Endodermal cell (in vitro differentiated cells): ENCODE measurements at regions not wholly inside any gene's neighbourhood (a gene's known extent, or its start where the extent isn't known, plus 50 kb on each side); places are given as distances from the start of the nearest gene placed in this dataset.
A peak's percentile ranks its signal among the peaks of the same experiment; 100 is the strongest.

ENCODE experiments used
- DNase-seq: peaks from one replicate; pipeline ENCODE4 v3.0.0-alpha.2; 2017
- H3K27ac ChIP-seq: 2 replicates; pipeline ENCODE4 v1.5.1; 2013; ENCODE audit warnings: mild to moderate bottlenecking, low read depth, low read length, moderate library complexity
- H3K27me3 ChIP-seq: 2 replicates; pipeline ENCODE4 v1.6.1; 2013; ENCODE audit warnings: mild to moderate bottlenecking, low read length, moderate library complexity; ENCODE audit not compliant: insufficient read depth, control insufficient read depth, poor library complexity, severe bottlenecking
- H3K36me3 ChIP-seq: 2 replicates; pipeline ENCODE4 v1.7.0; 2013; ENCODE audit warnings: mild to moderate bottlenecking, low read length, moderate library complexity; ENCODE audit not compliant: control insufficient read depth, insufficient read depth
- H3K4me1 ChIP-seq: one replicate; pipeline ENCODE4 v1.7.0; 2013; ENCODE audit warnings: low read length; ENCODE audit not compliant: control insufficient read depth, insufficient read depth
- H3K4me3 ChIP-seq: 2 replicates; pipeline ENCODE4 v1.5.1; 2013; ENCODE audit warnings: mild to moderate bottlenecking, low read length, moderate library complexity
- H3K9ac ChIP-seq: 2 replicates; pipeline ENCODE4 v1.6.1; 2013; ENCODE audit warnings: mild to moderate bottlenecking, low read length, moderate library complexity; ENCODE audit not compliant: poor library complexity, severe bottlenecking; ENCODE audit errors: extremely low read depth
- H3K9me3 ChIP-seq: 2 replicates; pipeline ENCODE4 v1.6.1; 2013; ENCODE audit warnings: mild to moderate bottlenecking, low read length, moderate library complexity; ENCODE audit not compliant: control insufficient read depth
- H3K27ac Mint-ChIP-seq: 2 replicates; pipeline ENCODE4 v1.8.0; 2020; ENCODE audit warnings: mixed read lengths
- H3K27me3 Mint-ChIP-seq: 2 replicates; pipeline ENCODE4 v1.8.0; 2021; ENCODE audit warnings: mild to moderate bottlenecking, mixed read lengths; ENCODE audit not compliant: insufficient read depth
- H3K36me3 Mint-ChIP-seq: 2 replicates; pipeline ENCODE4 v1.8.0; 2020; ENCODE audit warnings: low read depth, mixed read lengths
- H3K4me1 Mint-ChIP-seq: 2 replicates; pipeline ENCODE4 v1.8.0; 2020; ENCODE audit warnings: mixed read lengths
- H3K4me3 Mint-ChIP-seq: 2 replicates; pipeline ENCODE4 v1.8.0; 2020; ENCODE audit warnings: mild to moderate bottlenecking, moderate library complexity, mixed read lengths
- H3K9me3 Mint-ChIP-seq: 2 replicates; pipeline ENCODE4 v1.8.0; 2020; ENCODE audit warnings: mild to moderate bottlenecking, mixed read lengths
- CTCF ChIP-seq: fragments of 200-600 bp; sonication (generic); conservative IDR thresholded peaks from 2 replicates; pipeline ENCODE4 v1.5.0; 2021; ENCODE audit warnings: antibody characterized with exemption, mild to moderate bottlenecking
- WGBS, 2 experiments: methylation state at CpG; one replicate each; pipeline versions ENCODE4 v1.1.5 to v1.1.7; 2013; ENCODE audit warnings: missing lambda C conversion rate in 2 of 2, mixed read lengths in 1 of 2; ENCODE audit not compliant: insufficient coverage in 1 of 2, insufficient read length in 1 of 2; 5-methylcytosine and 5-hydroxymethylcytosine counted together

GRCh38 chr5:17401470-17402288 lies 96.4 kb upstream of the TAF11L2 start:
- peak overlapping the region; percentile 82 for H3K27ac Mint-ChIP-seq
- H3K4me3 Mint-ChIP-seq: peak overlapping the region; percentile 37
- no peaks in the 10 kb centered on the region for H3K36me3 ChIP-seq
- DNase-seq: peak; percentile 68
- peaks cover 6% of the 10 kb centered on the region for H3K9me3 Mint-ChIP-seq
- H3K9ac ChIP-seq: peak overlapping the region; percentile 63
- peaks cover 53% of the 10 kb centered on the region for H3K27me3 Mint-ChIP-seq
- peaks cover 4% of the 10 kb centered on the region for H3K9me3 ChIP-seq
- peaks cover 24% of the 10 kb centered on the region for H3K4me1 ChIP-seq
- H3K27me3 ChIP-seq: peaks cover 4% of the 10 kb centered on the region
- no peak for TF ChIP-seq CTCF
- H3K4me3 ChIP-seq: peak overlapping the region; percentile 56
- no peaks in the 10 kb centered on the region for H3K36me3 Mint-ChIP-seq
- H3K27ac ChIP-seq: peak overlapping the region; percentile 38
- peaks cover 47% of the 10 kb centered on the region for H3K4me1 Mint-ChIP-seq
- 6% methylated on average over 5 to 9 of the region's 9 CpGs for WGBS, 2 experiments

DNA sequence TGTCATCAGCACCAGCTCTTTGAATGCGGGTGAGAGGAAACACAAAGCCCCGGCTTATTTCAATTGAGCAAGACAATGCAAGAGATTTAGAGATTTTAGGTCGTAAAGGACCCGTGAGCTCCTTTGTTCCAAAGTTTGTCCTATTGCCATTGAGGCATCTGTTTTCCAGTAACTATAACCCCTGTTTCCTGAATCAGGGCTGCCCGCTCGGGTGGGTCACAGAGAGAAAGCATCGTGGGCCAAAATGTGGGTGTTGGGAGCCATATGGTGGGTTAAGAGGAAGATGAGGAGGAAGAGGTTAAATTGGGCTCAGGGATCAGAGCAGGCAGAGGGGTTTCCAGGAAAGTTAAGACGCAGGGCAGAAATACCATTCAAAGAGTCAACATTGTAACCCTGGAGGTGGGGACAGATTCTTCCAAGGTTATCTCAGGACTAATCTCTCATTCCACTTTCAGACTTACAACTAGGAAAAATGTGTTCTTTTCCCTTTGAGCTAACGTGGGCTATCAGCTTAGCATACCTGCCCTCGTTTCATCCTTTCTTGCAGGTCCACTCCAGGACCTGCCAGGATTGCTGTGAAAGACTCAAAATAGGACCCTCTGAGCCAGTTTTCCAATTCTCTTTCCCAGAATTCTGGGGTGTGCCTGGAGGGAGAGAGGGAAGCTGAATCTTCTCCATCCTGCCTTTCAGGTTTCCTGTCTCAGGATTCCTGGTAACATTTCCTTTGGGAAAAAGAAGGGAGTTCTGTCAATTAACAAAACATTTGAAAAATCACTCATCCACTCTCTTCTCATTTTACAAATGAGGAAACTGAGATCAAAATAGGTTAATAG lies 95.5 kb upstream of the TAF11L2 start:
- H3K4me3 Mint-ChIP-seq: peak overlapping the region; percentile 37
- peak overlapping the region; percentile 82 for H3K27ac Mint-ChIP-seq

More for the DNA sequence above, 95.5 kb upstream of the TAF11L2 start:
- H3K36me3 ChIP-seq: no peaks in the 10 kb centered on the region
- H3K9me3 ChIP-seq: no peaks in the 10 kb centered on the region
- peak overlapping the region; percentile 56 for H3K4me3 ChIP-seq
- no peak for TF ChIP-seq CTCF
- peak; percentile 76 for DNase-seq
- H3K27me3 ChIP-seq: peaks cover 4% of the 10 kb centered on the region
- no peaks in the 10 kb centered on the region for H3K36me3 Mint-ChIP-seq
- WGBS, 2 experiments: 4 to 11% methylated on average over 8 to 10 of the region's 10 CpGs
- peak overlapping the region; percentile 63 for H3K9ac ChIP-seq
- peak overlapping the region; percentile 38 for H3K27ac ChIP-seq
- H3K27me3 Mint-ChIP-seq: peaks cover 50% of the 10 kb centered on the region
- peaks cover 47% of the 10 kb centered on the region for H3K4me1 Mint-ChIP-seq
- peaks cover 24% of the 10 kb centered on the region for H3K4me1 ChIP-seq
- peaks cover 1% of the 10 kb centered on the region for H3K9me3 Mint-ChIP-seq
